ENCODE measurements at regions not wholly inside any gene's neighbourhood (a gene's known extent, or its start where the extent isn't known, plus 50 kb on each side); places are given as distances from the start of the nearest gene placed in this dataset.

DNA sequence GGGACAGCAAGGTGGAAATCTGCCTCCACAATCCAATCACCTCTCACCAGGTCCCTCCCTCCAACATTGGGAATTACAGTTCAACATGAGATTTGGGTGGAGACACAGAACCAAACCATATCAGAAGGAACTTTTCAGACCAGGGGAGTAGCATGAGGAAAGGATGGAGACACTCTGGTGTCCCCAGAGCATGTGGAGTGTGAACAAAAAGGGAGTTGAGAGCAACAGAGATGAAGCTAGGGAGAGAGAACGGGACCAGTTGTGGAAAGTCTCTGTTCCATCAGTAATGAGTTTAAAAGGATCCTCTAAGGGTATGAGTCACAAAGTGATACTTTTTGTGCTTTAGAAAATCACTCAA, 382.0 kb downstream of the SFMBT2 start:
- no peak for TF ChIP-seq TGIF2 (CRISPR knock-in tag; IDR thresholded peaks at IDR 0.05)
- TF ChIP-seq NFE2L1 (tag; IDR thresholded peaks at IDR 0.05; ENCODE audit: borderline replicate concordance, low read depth) = no peak
- TF ChIP-seq CTCF (IDR thresholded peaks at IDR 0.05 in 2 of 3, conservative IDR thresholded peaks at IDR 0.05 in 1 of 3; ENCODE audit: insufficient read depth in 2 of 3, low read depth in 1 of 3, low read length in 3 of 3) = no peak
- TF ChIP-seq SMARCE1 (IDR thresholded peaks at IDR 0.05) = no peak
- no peak for TF ChIP-seq DPF2 (IDR thresholded peaks at IDR 0.05)
- TF ChIP-seq TBP (optimal IDR thresholded peaks at IDR 0.05; ENCODE audit: low read depth, low read length) = no peak
- TF ChIP-seq NFIC (IDR thresholded peaks at IDR 0.05) = no peak
- TF ChIP-seq, protein P1, sequence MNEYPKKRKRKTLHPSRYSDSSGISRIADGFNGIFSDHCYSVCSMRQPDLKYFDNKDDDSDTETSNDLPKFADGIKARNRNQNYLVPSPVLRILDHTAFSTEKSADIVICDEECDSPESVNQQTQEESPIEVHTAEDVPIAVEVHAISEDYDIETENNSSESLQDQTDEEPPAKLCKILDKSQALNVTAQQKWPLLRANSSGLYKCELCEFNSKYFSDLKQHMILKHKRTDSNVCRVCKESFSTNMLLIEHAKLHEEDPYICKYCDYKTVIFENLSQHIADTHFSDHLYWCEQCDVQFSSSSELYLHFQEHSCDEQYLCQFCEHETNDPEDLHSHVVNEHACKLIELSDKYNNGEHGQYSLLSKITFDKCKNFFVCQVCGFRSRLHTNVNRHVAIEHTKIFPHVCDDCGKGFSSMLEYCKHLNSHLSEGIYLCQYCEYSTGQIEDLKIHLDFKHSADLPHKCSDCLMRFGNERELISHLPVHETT (CRISPR knock-in tag; conservative IDR thresholded peaks at IDR 0.05 in 1 of 2, IDR thresholded peaks at IDR 0.05 in 1 of 2) = no peak
- TF ChIP-seq POLR2A (conservative IDR thresholded peaks at IDR 0.05) = no peak
- TF ChIP-seq ZZZ3 (IDR thresholded peaks at IDR 0.05) = no peak
- TF ChIP-seq POU5F1 (IDR thresholded peaks at IDR 0.05; ENCODE audit: borderline replicate concordance, low read depth, low read length, partially characterized antibody) = no peak
- TF ChIP-seq, protein P2, sequence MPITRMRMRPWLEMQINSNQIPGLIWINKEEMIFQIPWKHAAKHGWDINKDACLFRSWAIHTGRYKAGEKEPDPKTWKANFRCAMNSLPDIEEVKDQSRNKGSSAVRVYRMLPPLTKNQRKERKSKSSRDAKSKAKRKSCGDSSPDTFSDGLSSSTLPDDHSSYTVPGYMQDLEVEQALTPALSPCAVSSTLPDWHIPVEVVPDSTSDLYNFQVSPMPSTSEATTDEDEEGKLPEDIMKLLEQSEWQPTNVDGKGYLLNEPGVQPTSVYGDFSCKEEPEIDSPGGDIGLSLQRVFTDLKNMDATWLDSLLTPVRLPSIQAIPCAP (CRISPR knock-in tag; IDR thresholded peaks at IDR 0.05; ENCODE audit: borderline replicate concordance) = no peak
- TF ChIP-seq, protein P3, sequence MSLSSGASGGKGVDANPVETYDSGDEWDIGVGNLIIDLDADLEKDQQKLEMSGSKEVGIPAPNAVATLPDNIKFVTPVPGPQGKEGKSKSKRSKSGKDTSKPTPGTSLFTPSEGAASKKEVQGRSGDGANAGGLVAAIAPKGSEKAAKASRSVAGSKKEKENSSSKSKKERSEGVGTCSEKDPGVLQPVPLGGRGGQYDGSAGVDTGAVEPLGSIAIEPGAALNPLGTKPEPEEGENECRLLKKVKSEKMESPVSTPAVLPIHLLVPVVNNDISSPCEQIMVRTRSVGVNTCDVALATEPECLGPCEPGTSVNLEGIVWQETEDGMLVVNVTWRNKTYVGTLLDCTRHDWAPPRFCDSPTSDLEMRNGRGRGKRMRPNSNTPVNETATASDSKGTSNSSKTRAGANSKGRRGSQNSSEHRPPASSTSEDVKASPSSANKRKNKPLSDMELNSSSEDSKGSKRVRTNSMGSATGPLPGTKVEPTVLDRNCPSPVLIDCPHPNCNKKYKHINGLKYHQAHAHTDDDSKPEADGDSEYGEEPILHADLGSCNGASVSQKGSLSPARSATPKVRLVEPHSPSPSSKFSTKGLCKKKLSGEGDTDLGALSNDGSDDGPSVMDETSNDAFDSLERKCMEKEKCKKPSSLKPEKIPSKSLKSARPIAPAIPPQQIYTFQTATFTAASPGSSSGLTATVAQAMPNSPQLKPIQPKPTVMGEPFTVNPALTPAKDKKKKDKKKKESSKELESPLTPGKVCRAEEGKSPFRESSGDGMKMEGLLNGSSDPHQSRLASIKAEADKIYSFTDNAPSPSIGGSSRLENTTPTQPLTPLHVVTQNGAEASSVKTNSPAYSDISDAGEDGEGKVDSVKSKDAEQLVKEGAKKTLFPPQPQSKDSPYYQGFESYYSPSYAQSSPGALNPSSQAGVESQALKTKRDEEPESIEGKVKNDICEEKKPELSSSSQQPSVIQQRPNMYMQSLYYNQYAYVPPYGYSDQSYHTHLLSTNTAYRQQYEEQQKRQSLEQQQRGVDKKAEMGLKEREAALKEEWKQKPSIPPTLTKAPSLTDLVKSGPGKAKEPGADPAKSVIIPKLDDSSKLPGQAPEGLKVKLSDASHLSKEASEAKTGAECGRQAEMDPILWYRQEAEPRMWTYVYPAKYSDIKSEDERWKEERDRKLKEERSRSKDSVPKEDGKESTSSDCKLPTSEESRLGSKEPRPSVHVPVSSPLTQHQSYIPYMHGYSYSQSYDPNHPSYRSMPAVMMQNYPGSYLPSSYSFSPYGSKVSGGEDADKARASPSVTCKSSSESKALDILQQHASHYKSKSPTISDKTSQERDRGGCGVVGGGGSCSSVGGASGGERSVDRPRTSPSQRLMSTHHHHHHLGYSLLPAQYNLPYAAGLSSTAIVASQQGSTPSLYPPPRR (CRISPR knock-in tag; IDR thresholded peaks at IDR 0.05; ENCODE audit: borderline replicate concordance) = no peak
